Fibroblast of skin of scalp (primary cell): ENCODE measurements at regions not wholly inside any gene's neighbourhood (a gene's known extent, or its start where the extent isn't known, plus 50 kb on each side); places are given as distances from the start of the nearest gene placed in this dataset.
"Not testable (repeated sequence)": the region's sequence is repeated elsewhere in the genome, so short reads cannot be mapped to it uniquely, and the experiment has no call there.

ENCODE experiments used
- DNase-seq: peaks from one replicate; pipeline ENCODE4 v3.0.0-alpha.2; 2013

- DNase-seq, result no peak
Measured at GRCh38 chrX:42832764-42833549, 55.0 kb upstream of the PPP1R2C start.

- DNase-seq, result not testable (repeated sequence)
Measured at GRCh38 chrX:42833550-42833940, 55.6 kb upstream of the PPP1R2C start.

- no peak for DNase-seq
Measured at GRCh38 chrX:42837101-42837726, 59.3 kb upstream of the PPP1R2C start.

GRCh38 chrX:42837747-42838146 lies 59.8 kb upstream of the PPP1R2C start:
- DNase-seq, result no peak

GRCh38 chrX:42839632-42840031 lies 61.7 kb upstream of the PPP1R2C start:
- no peak for DNase-seq

- DNase-seq, result no peak
Measured at GRCh38 chrX:42846741-42847140, 68.8 kb upstream of the PPP1R2C start.

- DNase-seq, result no peak
Measured at GRCh38 chrX:42855259-42855658, 77.3 kb upstream of the PPP1R2C start.

- DNase-seq, result no peak
Measured at GRCh38 chrX:42857766-42858165, 79.8 kb upstream of the PPP1R2C start.

GRCh38 chrX:42869011-42869410 lies 91.0 kb upstream of the PPP1R2C start:
- no peak for DNase-seq

GRCh38 chrX:42869659-42870476 lies 91.9 kb upstream of the PPP1R2C start:
- no peak for DNase-seq

- no peak for DNase-seq
Measured at GRCh38 chrX:42886519-42886918, 108.6 kb upstream of the PPP1R2C start.

- DNase-seq, result peak; percentile 63
Measured at GRCh38 chrX:42900947-42901346, 123.0 kb upstream of the PPP1R2C start.

GRCh38 chrX:42902513-42902912 lies 124.5 kb upstream of the PPP1R2C start:
- DNase-seq, result no peak

GRCh38 chrX:42920752-42921151 lies 142.8 kb upstream of the PPP1R2C start:
- DNase-seq, result peak; percentile 0

GRCh38 chrX:42930071-42930470 lies 152.1 kb upstream of the PPP1R2C start:
- DNase-seq, result no peak

- no peak for DNase-seq
Measured at GRCh38 chrX:42930951-42931350, 153.0 kb upstream of the PPP1R2C start.

GRCh38 chrX:42933187-42933586 lies 155.2 kb upstream of the PPP1R2C start:
- no peak for DNase-seq

GRCh38 chrX:42934020-42934726 lies 156.2 kb upstream of the PPP1R2C start:
- DNase-seq, result no peak

GRCh38 chrX:42941671-42942070 lies 163.7 kb upstream of the PPP1R2C start:
- no peak for DNase-seq

- no peak for DNase-seq
Measured at GRCh38 chrX:42943051-42943974, 165.3 kb upstream of the PPP1R2C start.

GRCh38 chrX:42944381-42944998 lies 166.5 kb upstream of the PPP1R2C start:
- no peak for DNase-seq
